ENCODE measurements at regions not wholly inside any gene's neighbourhood (a gene's known extent, or its start where the extent isn't known, plus 50 kb on each side); places are given as distances from the start of the nearest gene placed in this dataset.

DNA sequence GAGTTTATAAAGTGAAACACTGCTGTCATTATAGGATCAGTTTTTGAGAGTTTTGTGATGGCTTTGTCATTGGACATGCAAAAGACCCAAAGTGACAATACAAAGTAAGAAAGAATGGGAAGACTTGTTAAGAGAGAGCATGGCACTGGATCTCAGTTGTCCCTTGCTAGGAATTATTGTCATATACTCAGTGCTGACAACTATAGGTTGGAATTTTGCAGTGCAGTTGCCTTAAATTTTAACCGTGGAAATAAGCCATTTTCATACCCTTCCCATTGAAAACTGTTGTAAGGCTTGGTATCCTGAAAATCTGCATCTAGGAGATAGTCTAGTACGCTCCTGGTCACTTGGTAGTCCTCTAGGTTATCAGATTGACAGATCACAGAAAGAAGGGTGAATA lies 1156.7 kb downstream of the GATA3 start:
- TF ChIP-seq POLR2A (IDR thresholded peaks at IDR 0.05; ENCODE audit: low read length) (no peak), GATA1 (IDR thresholded peaks at IDR 0.05; ENCODE audit: low read depth, low read length) (no peak)
